ENCODE measurements at regions not wholly inside any gene's neighbourhood (a gene's known extent, or its start where the extent isn't known, plus 50 kb on each side); places are given as distances from the start of the nearest gene placed in this dataset.

- TF ChIP-seq YY1 (IDR thresholded peaks at IDR 0.05; ENCODE audit: insufficient read depth, insufficient read length) (no peak), ZNF274 (IDR thresholded peaks at IDR 0.05; ENCODE audit: low read depth, low read length) (no peak), SUZ12 (IDR thresholded peaks at IDR 0.05; ENCODE audit: extremely low read depth, insufficient read depth, insufficient read length) (no peak)
Measured at GRCh38 chr18:78150590-78150989, 829.0 kb upstream of the SALL3 start.
